ENCODE measurements at regions not wholly inside any gene's neighbourhood (a gene's known extent, or its start where the extent isn't known, plus 50 kb on each side); places are given as distances from the start of the nearest gene placed in this dataset.

DNA sequence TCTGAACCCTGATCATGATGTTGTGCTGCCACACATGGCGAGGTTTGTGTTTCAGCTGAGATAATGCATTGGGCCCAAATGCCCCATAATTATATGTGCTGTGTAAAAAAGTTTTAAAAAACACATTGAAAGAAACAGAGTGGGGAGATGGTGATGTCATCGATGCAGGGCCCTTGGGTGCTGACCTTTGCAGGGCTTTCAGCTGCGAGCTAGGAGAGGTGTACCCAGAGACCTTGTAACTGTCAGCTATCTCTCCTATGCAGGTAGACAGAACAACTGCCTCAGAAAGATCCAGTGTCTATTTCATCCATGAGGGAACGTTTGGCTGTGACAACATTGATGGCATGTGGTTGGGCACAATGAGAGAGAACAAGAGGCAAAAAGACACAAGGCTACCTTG lies 286.9 kb upstream of the CELF4 start:
- TF ChIP-seq, protein P1, sequence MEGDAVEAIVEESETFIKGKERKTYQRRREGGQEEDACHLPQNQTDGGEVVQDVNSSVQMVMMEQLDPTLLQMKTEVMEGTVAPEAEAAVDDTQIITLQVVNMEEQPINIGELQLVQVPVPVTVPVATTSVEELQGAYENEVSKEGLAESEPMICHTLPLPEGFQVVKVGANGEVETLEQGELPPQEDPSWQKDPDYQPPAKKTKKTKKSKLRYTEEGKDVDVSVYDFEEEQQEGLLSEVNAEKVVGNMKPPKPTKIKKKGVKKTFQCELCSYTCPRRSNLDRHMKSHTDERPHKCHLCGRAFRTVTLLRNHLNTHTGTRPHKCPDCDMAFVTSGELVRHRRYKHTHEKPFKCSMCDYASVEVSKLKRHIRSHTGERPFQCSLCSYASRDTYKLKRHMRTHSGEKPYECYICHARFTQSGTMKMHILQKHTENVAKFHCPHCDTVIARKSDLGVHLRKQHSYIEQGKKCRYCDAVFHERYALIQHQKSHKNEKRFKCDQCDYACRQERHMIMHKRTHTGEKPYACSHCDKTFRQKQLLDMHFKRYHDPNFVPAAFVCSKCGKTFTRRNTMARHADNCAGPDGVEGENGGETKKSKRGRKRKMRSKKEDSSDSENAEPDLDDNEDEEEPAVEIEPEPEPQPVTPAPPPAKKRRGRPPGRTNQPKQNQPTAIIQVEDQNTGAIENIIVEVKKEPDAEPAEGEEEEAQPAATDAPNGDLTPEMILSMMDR (conservative IDR thresholded peaks at IDR 0.05 in 1 of 2, IDR thresholded peaks at IDR 0.05 in 1 of 2; ENCODE audit: extremely low read depth in 1 of 2, insufficient read depth in 1 of 2, low read depth in 1 of 2, low read length in 2 of 2), result no peak
- no peak for TF ChIP-seq EZH2 (IDR thresholded peaks at IDR 0.05; ENCODE audit: borderline replicate concordance, low read length)
